ES-I3 (cell line): ENCODE measurements at regions not wholly inside any gene's neighbourhood (a gene's known extent, or its start where the extent isn't known, plus 50 kb on each side); places are given as distances from the start of the nearest gene placed in this dataset.
"Not testable (repeated sequence)": the region's sequence is repeated elsewhere in the genome, so short reads cannot be mapped to it uniquely, and the experiment has no call there.

ENCODE experiments used
- H3K36me3 ChIP-seq: 2 replicates; pipeline ENCODE4 v1.6.1; 2013; ENCODE audit warnings: mild to moderate bottlenecking, low read length, control low read depth, moderate library complexity; ENCODE audit not compliant: insufficient read depth
- H3K4me1 ChIP-seq: 2 replicates; pipeline ENCODE4 v1.6.1; 2013; ENCODE audit warnings: mild to moderate bottlenecking, control low read depth, low read length; ENCODE audit not compliant: insufficient read depth
- H3K9ac ChIP-seq: 2 replicates; pipeline ENCODE4 v1.6.1; 2013; ENCODE audit warnings: low read depth, mild to moderate bottlenecking, low read length, moderate library complexity
- H3K9me3 ChIP-seq: 2 replicates; pipeline ENCODE4 v1.6.1; 2013; ENCODE audit warnings: mild to moderate bottlenecking, low read length, moderate library complexity; ENCODE audit not compliant: control insufficient read depth, insufficient read depth

- no peak overlapping the region for H3K9ac ChIP-seq
- H3K36me3 ChIP-seq, result no peaks in the 10 kb centered on the region
- 0 out of 2 replicates have a peak, but pooled peaks cover 2% of the 10 kb centered on the region for H3K9me3 ChIP-seq
- no peaks in the 10 kb centered on the region for H3K4me1 ChIP-seq
These were observed 1120.0 kb upstream of the CDH10 start for GRCh38 chr5:25764733-25765132.

DNA sequence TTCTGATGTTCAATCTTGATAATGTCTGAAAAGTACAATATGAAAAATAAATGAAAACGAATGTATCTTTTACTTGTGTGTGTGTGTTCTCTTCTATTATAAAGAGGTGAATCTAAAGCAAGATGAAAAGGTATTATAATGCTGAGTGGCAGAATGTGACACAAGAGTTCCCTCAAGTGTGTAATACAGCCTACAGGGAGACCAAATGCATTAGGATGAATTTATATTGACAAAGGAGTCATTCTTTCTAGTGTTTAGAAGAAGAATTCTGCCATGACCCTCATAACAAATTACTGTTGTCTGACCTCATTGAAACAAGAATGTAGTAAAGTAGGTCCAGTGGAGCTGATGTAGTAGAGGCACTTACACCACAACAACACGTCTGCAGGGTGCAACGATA, 1119.0 kb upstream of the CDH10 start:
- Histone ChIP-seq H3K4me1 (no peaks in the 10 kb centered on the region), H3K9me3 (0 out of 2 replicates have a peak, but pooled peaks cover under 1% of the 10 kb centered on the region), H3K9ac (no peak overlapping the region), H3K36me3 (no peaks in the 10 kb centered on the region)

GRCh38 chr5:25754895-25755294, 1110.1 kb upstream of the CDH10 start:
- H3K9me3 ChIP-seq, result peaks cover 19% of the 10 kb centered on the region
- no peaks in the 10 kb centered on the region for H3K4me1 ChIP-seq
- no peaks in the 10 kb centered on the region for H3K36me3 ChIP-seq
- no peak overlapping the region for H3K9ac ChIP-seq

- Histone ChIP-seq H3K36me3 (no peaks in the 10 kb centered on the region), H3K9ac (no peak overlapping the region), H3K4me1 (no peaks in the 10 kb centered on the region), H3K9me3 (no peaks in the 10 kb centered on the region)
These were observed 1100.1 kb upstream of the CDH10 start for GRCh38 chr5:25744908-25745307.

DNA sequence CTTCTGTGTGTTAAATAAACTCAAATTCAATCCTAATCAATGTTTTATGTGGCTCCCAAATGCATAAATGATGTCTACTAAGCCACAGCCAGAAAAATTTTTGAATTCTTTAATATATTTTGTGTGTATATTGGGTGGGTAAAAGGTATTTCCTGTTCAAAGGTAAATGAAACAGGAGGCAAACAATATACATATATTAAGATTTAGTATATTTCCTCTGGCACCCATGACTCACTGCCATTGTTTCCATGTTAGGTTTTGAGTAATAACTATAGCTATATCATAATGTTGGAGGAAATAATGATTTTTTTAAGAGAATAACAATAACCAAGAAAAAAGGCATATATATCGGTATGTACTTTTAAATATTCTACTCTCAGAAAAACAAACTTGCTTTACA, 1071.9 kb upstream of the CDH10 start:
- Histone ChIP-seq H3K9ac (no peak overlapping the region), H3K4me1 (0 out of 2 replicates have a peak, but pooled peaks cover 3% of the 10 kb centered on the region), H3K9me3 (no peaks in the 10 kb centered on the region), H3K36me3 (no peaks in the 10 kb centered on the region)

- no peak overlapping the region for H3K9ac ChIP-seq
- no peaks in the 10 kb centered on the region for H3K36me3 ChIP-seq
- H3K9me3 ChIP-seq, result no peaks in the 10 kb centered on the region
- H3K4me1 ChIP-seq, result peaks cover 9% of the 10 kb centered on the region; the same call in 1 of the 2 replicates
These were observed 1068.5 kb upstream of the CDH10 start for GRCh38 chr5:25713259-25713658.

DNA sequence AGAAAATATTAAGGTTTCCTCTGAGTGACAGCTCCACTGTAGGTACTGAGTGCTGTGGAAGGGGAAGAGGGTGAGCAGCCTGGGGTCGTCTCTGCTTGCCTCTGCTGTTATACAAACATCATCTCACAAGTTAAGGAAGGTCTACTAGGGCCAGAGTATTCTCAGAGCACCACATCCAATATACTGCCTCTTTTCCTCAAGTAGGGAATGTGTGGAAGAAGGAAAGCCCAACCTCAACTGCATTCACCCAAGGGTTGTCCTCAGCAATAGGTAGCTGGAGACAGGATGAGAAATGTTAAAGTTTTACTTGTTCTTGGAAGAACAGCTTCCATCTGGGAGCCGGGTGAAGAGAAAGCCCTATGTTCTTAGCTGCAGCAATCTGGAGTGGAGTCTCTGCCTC, 1062.3 kb upstream of the CDH10 start:
- H3K36me3 ChIP-seq, result no peaks in the 10 kb centered on the region
- H3K9me3 ChIP-seq, result no peaks in the 10 kb centered on the region
- no peak overlapping the region for H3K9ac ChIP-seq
- peaks cover 7% of the 10 kb centered on the region; the same call in 1 of the 2 replicates for H3K4me1 ChIP-seq

GRCh38 chr5:25701936-25702335, 1057.2 kb upstream of the CDH10 start:
- H3K9me3 ChIP-seq, result no peaks in the 10 kb centered on the region
- no peaks in the 10 kb centered on the region for H3K36me3 ChIP-seq
- no peaks in the 10 kb centered on the region for H3K4me1 ChIP-seq
- H3K9ac ChIP-seq, result no peak overlapping the region

DNA sequence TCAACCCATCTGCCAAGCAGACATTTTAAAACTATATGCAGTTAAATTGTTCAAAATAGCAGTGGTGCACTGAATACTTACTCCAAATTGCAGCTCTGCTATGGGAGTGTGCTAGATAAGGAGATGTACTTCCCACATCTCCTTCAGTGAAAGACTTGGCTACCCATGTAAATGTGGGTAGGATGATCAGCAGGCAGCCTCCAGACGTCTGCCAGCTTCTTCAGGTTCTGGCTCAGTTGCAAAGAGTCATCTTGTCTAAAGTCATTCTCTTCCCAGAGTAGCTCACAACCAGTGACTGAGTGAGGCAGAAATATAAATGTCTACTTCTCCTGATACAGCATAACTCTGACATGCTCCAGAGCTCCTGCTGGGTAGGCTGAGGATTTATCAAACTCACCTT, 1050.0 kb upstream of the CDH10 start:
- no peaks in the 10 kb centered on the region for H3K36me3 ChIP-seq
- H3K9me3 ChIP-seq, result no peaks in the 10 kb centered on the region
- H3K4me1 ChIP-seq, result no peaks in the 10 kb centered on the region
- H3K9ac ChIP-seq, result no peak overlapping the region

GRCh38 chr5:25688156-25688555, 1043.4 kb upstream of the CDH10 start:
- Histone ChIP-seq H3K9me3 (no peaks in the 10 kb centered on the region), H3K36me3 (no peaks in the 10 kb centered on the region), H3K4me1 (no peaks in the 10 kb centered on the region), H3K9ac (no peak overlapping the region)

DNA sequence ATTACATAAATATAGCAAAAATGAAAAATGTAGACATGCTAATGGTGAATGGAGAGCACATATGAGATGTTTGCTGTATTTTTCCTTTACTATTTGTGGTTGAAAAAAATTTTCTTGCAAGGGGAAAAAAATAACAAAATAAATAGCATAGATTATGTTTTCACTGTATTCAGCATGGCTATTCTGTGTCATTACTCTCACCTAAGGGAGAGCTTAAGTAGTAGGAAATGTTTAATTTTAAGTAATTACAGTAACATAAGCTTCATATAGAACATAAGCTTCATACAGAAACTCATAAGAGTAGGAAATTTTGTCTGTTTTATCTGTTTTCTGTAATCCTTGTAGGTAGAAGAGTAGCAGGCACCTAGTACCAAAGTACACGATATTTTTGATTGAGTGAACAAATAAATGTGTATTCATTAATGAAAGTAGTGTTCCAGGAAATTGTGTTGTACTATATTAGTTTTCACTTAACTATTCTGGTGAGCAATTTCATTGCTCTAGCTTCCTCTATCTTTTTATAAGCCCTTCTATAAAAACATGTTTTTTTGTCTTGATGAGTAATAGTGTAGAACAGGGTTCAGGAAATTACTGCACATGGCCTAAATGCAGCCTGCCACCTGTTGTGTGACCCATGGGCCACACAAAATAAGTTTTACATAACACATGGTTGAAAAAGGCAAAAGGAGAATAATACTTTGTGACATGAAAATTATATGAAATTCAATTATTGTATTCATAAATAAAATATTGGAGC, 1025.0 kb upstream of the CDH10 start:
- no peak overlapping the region for H3K9ac ChIP-seq
- no peaks in the 10 kb centered on the region for H3K4me1 ChIP-seq
- H3K36me3 ChIP-seq, result no peaks in the 10 kb centered on the region
- no peaks in the 10 kb centered on the region for H3K9me3 ChIP-seq

DNA sequence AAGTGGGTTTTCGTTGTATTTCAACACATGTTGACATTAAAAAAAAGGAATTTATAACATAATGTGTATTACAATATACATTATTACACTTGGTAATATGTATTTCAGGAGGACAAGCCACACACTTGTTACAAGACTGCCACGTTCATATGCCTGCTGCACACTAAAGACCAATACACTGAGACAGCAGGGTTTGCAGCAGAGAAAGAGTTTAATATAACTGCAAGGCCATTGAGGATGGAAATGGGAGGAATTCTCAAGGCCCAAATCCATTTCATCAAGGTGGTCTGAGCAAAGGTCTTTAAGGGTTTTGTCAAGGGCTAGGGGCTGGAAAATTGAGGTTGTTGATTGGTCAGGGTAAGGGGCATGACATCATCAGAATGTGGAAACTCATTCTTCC, 1017.8 kb upstream of the CDH10 start:
- Histone ChIP-seq H3K4me1 (no peaks in the 10 kb centered on the region), H3K36me3 (no peaks in the 10 kb centered on the region), H3K9me3 (no peaks in the 10 kb centered on the region; the same call in 1 of the 2 replicates), H3K9ac (no peak overlapping the region)

DNA sequence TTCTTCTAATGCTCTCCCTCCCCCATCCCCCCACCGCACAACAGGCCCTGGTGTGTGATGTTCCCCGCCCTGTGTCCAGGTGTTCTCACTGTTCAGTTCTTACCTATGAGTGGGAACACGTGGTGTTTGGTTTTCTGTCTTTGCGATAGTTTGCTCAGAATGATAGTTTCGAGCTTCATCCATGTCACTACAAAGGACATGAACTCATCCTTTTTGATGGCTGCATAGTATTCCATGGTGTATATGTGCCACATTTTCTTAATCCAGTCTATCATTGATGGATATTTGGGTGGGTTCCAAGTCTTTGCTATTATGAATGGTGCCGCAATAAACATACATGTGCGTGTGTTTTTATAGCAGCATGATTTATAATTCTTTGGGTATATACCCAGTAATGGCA, 1005.5 kb upstream of the CDH10 start:
- H3K9ac ChIP-seq, H3K4me1 ChIP-seq, H3K9me3 ChIP-seq, H3K36me3 ChIP-seq: not testable (repeated sequence)

DNA sequence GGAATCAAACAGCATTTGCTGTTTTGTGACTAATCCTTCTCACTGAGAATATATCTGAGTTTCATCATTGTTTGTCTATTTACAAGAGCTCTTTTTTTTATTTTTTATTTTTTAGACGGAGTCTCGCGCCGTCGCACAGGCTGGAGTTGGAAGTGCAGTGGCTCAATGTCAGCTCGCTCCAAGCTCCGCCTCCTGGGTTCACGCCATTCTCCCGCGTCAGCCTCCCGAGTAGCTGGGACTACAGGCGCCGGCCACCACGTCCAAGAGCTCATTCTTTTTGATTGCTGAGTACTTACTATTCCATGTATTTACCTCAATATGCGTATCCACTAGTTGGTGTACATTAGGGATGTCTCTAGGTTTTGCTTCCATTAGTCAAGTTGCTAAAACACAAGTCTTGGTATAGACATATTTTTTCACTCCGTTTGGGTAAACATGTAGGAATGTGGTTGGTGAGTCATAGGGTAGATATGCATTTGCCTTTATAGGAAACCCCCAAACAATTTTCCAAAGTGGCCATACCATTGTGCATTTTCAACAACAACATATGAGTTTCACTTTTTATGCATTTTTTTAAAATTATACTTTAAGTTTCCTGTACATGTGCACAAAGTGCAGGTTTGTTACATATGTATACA, 1005.0 kb upstream of the CDH10 start:
- H3K9ac ChIP-seq, result no peak overlapping the region
- H3K4me1 ChIP-seq, result no peaks in the 10 kb centered on the region
- no peaks in the 10 kb centered on the region for H3K9me3 ChIP-seq
- no peaks in the 10 kb centered on the region for H3K36me3 ChIP-seq
